AG04450 (cell line): ENCODE measurements at regions not wholly inside any gene's neighbourhood (a gene's known extent, or its start where the extent isn't known, plus 50 kb on each side); places are given as distances from the start of the nearest gene placed in this dataset.
A peak's percentile ranks its signal among the peaks of the same experiment; 100 is the strongest.

Experiments used
- CTCF ChIA-PET: fragments of 300-600, 350-600 bp; formaldehyde crosslinking; extraction: SDS; loops from one replicate; lab custom pipeline; 2022; ENCODE audit warnings: antibody characterized with exemption, inconsistent platforms; lab: Charles Lee
- POLR2A ChIA-PET: fragments of 350-600 bp; formaldehyde crosslinking; extraction: SDS; loops from one replicate; lab custom pipeline; 2021; ENCODE audit warnings: antibody characterized with exemption, inconsistent platforms; lab: Yijun Ruan, JAX
- DNase-seq: peaks from one replicate; pipeline ENCODE4 v3.0.0-alpha.2; 2011; ENCODE audit warnings: low read depth, low spot score
- H3K27ac ChIP-seq: one replicate; pipeline ENCODE4 v1.5.1; 2012; ENCODE audit warnings: low read depth, low read length, control low read depth
- H3K27me3 ChIP-seq: one replicate; pipeline ENCODE4 v1.6.0; 2012; ENCODE audit warnings: low read length; ENCODE audit not compliant: control insufficient read depth, insufficient read depth
- H3K4me3 ChIP-seq: 2 replicates; pipeline ENCODE4 v1.5.1; 2011; ENCODE audit warnings: mild to moderate bottlenecking, low read depth, low read length, control low read depth
- H3K9me3 ChIP-seq: 2 replicates; pipeline ENCODE4 v1.5.1; 2012; ENCODE audit warnings: low read length; ENCODE audit not compliant: control insufficient read depth, insufficient read depth
- TF ChIP-seq, protein P1 (sequence below): IDR thresholded peaks from 2 replicates; pipeline ENCODE4 v1.5.1; 2011; ENCODE audit warnings: low read depth, low read length, control low read depth, inconsistent platforms

DNA sequence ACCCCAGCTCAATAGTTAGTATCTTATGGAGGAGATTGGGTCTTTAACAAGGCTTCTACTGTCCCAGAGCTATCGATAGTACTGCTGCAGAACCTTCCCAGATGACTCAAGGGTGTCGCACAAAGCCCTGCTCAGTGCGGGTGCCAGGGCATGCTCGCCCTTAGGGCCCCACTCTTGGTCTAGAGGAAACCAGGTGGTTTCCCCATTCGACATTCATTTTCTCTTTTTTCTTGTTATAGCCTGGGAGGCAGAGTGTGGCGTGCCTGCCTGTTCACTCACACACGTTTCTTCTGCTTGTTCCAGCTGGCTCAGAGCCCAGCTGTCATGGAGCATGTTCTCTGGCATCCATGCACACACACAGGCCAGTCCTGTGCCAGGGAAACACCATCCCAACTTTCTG lies 144.5 kb downstream of the SMIM20 start:
- no peak overlapping the region for H3K27ac ChIP-seq
- peaks cover 7% of the 10 kb centered on the region for H3K9me3 ChIP-seq
- CTCF ChIA-PET = interaction anchor here (0.9 to 1.2 kb wide), 2 partner anchors 12 to 261 kb away, joined by 3 read pairs; no protein-coding TSS in a partner anchor
- DNase-seq = no peak
- TF ChIP-seq, protein P1, sequence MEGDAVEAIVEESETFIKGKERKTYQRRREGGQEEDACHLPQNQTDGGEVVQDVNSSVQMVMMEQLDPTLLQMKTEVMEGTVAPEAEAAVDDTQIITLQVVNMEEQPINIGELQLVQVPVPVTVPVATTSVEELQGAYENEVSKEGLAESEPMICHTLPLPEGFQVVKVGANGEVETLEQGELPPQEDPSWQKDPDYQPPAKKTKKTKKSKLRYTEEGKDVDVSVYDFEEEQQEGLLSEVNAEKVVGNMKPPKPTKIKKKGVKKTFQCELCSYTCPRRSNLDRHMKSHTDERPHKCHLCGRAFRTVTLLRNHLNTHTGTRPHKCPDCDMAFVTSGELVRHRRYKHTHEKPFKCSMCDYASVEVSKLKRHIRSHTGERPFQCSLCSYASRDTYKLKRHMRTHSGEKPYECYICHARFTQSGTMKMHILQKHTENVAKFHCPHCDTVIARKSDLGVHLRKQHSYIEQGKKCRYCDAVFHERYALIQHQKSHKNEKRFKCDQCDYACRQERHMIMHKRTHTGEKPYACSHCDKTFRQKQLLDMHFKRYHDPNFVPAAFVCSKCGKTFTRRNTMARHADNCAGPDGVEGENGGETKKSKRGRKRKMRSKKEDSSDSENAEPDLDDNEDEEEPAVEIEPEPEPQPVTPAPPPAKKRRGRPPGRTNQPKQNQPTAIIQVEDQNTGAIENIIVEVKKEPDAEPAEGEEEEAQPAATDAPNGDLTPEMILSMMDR = no peak
- no peak overlapping the region for H3K4me3 ChIP-seq
- POLR2A ChIA-PET = no interaction called here
- no peaks in the 10 kb centered on the region for H3K27me3 ChIP-seq

- no peak overlapping the region for H3K4me3 ChIP-seq
- ChIA-PET POLR2A (no interaction called here), CTCF (interaction anchor here (0.9 to 1.2 kb wide), 2 partner anchors 11 to 260 kb away, joined by 3 read pairs; no protein-coding TSS in a partner anchor)
- TF ChIP-seq, protein P1 = no peak
- peaks cover 7% of the 10 kb centered on the region for H3K9me3 ChIP-seq
- H3K27me3 ChIP-seq = no peaks in the 10 kb centered on the region
- H3K27ac ChIP-seq = no peak overlapping the region
- no peak for DNase-seq
These were observed 145.6 kb downstream of the SMIM20 start for GRCh38 chr4:26059391-26060154.

DNA sequence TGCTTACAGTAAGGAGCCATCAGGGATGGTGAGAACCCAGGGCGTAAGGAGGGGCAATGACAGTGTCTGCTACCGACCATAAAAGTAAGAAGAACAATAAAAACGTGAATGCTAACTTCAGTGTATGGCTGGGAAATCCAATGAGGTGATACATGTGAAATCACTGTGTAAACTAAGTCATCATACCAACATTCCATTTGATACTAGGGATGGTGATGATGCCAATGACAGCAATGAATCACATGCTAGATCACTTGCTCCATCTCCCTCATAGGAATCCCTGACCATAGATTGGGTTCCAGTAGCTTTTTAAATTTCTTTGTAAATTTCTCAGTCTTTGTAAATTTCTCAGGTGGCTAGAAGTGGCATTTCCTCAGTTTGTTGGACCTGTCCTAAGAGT lies 146.3 kb downstream of the SMIM20 start:
- TF ChIP-seq, protein P1 = no peak
- peaks cover 7% of the 10 kb centered on the region for H3K9me3 ChIP-seq
- DNase-seq = no peak
- POLR2A ChIA-PET = no interaction called here
- H3K4me3 ChIP-seq = no peak overlapping the region
- no peaks in the 10 kb centered on the region for H3K27me3 ChIP-seq
- no peak overlapping the region for H3K27ac ChIP-seq
- CTCF ChIA-PET = no interaction called here

DNA sequence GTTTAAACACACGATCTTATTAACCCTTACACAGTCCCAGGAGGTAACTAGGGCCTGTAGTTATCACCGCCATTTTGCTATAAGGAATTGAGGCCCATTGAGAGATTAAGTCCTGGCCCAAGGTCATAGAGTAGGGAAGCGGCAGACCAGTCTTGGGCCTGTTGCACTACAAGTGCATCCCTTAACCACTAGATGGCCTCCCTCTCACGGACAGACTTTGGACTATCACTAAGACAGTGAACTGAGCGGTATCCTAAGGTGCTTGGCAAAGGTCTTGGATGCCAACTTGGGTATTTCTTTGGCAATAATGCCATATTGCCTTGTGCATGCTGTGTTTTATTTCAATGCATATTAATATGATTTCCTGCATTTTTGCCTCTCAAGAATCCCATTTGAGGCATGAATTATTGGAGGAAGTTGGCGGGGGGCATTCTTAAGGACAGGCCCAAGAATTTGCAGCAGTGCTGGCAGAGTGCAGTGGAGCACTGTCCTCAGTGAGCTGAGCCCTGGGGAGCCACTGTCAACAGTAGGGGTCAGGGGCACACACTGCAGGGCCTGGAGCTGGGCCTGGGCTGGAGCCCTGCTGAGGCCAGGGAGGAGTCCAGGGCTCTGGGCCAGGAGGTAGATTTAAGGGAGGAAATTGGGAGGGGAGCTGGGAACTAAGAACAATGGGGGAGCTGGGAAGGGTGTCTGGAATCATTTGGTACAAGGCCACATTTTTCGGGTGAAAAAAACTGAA lies 147.4 kb downstream of the SMIM20 start:
- Histone ChIP-seq H3K27ac (no peak overlapping the region), H3K9me3 (peaks cover 7% of the 10 kb centered on the region), H3K4me3 (no peak overlapping the region), H3K27me3 (no peaks in the 10 kb centered on the region)
- ChIA-PET POLR2A (no interaction called here), CTCF (interaction anchor here (0.6 to 1.1 kb wide), 5 partner anchors 22 to 349 kb away, joined by 3 read pairs; no protein-coding TSS in a partner anchor)
- no peak for DNase-seq
- TF ChIP-seq, protein P1 = peak; percentile 63
